H1 (cell line): ENCODE measurements at regions not wholly inside any gene's neighbourhood (a gene's known extent, or its start where the extent isn't known, plus 50 kb on each side); places are given as distances from the start of the nearest gene placed in this dataset.
A peak's percentile ranks its signal among the peaks of the same experiment; 100 is the strongest.

ENCODE experiments used
- CTCF ChIA-PET: fragments of 300-600 bp; sonication (Branson Sonifier 250); formaldehyde crosslinking; loops from one replicate; lab custom pipeline; 2021; ENCODE audit not compliant: partially characterized antibody; lab: Charles Lee
- POLR2A ChIA-PET: fragments of 300-600 bp; sonication (Branson Sonifier 250); formaldehyde crosslinking; loops from one replicate; lab custom pipeline; 2021; ENCODE audit warnings: inconsistent platforms; ENCODE audit not compliant: partially characterized antibody; lab: Charles Lee
- DNase-seq, 2 experiments: peaks; one replicate each; pipeline versions ENCODE4 v3.0.0 to v3.0.0-alpha.2; 2010 to 2022; ENCODE audit warnings: low spot score in 2 of 2, low read depth in 1 of 2, mixed read lengths in 1 of 2
- FAIRE-seq: peaks from 2 replicates; lab custom pipeline; 2011; peaks lifted over from hg19 to GRCh38; lab: Jason Lieb, UNC
- H2AFZ ChIP-seq: 2 replicates; pipeline ENCODE4 v1.8.1; 2012; ENCODE audit warnings: low read length, inconsistent platforms
- H2AK5ac ChIP-seq: 2 replicates; pipeline ENCODE4 v1.6.1; 2013; ENCODE audit warnings: low read depth, low read length
- H2BK120ac ChIP-seq: replicated peaks from 2 replicates; pipeline ENCODE3; 2013; ENCODE audit warnings: low read depth, low read length, inconsistent platforms
- H2BK12ac ChIP-seq: 2 replicates; pipeline ENCODE4 v1.6.1; 2013; ENCODE audit warnings: low read depth, low read length
- H2BK15ac ChIP-seq: 2 replicates; pipeline ENCODE4 v1.6.1; 2013; ENCODE audit warnings: low read length
- H2BK20ac ChIP-seq: 2 replicates; pipeline ENCODE4 v1.6.1; 2013; ENCODE audit warnings: low read length
- H2BK5ac ChIP-seq: 2 replicates; pipeline ENCODE4 v1.6.1; 2013; ENCODE audit warnings: low read depth, low read length
- H3K14ac ChIP-seq: 2 replicates; pipeline ENCODE4 v1.6.1; 2013; ENCODE audit warnings: inconsistent platforms; ENCODE audit not compliant: insufficient read length
- H3K18ac ChIP-seq: 2 replicates; pipeline ENCODE4 v1.6.1; 2013; ENCODE audit warnings: low read length; ENCODE audit errors: extremely low read depth
- H3K23ac ChIP-seq: 2 replicates; pipeline ENCODE4 v1.6.1; 2013; ENCODE audit warnings: inconsistent platforms; ENCODE audit not compliant: insufficient read length
- H3K23me2 ChIP-seq: 2 replicates; pipeline ENCODE4 v1.6.1; 2013; ENCODE audit warnings: low read depth, low read length
- H3K27ac ChIP-seq: 2 replicates; pipeline ENCODE4 v1.6.1; 2011; ENCODE audit warnings: low read depth, low read length, inconsistent platforms
- H3K27me3 ChIP-seq, 4 experiments: replicated peaks in 1 of 4; 1 replicate in 1 of 4; 2 replicates in 3 of 4; pipeline versions ENCODE4 v1.6.1 to v1.8.1; 2011 to 2013; ENCODE audit warnings: low read length in 3 of 4, mild to moderate bottlenecking in 3 of 4, inconsistent platforms in 2 of 4, mixed read lengths in 2 of 4, moderate library complexity in 1 of 4; ENCODE audit not compliant: control insufficient read depth in 3 of 4, insufficient read depth in 3 of 4; ENCODE audit errors: extremely low read depth in 1 of 4
- H3K36me3 ChIP-seq, 4 experiments: 2 replicates each; pipeline versions ENCODE4 v1.6.1 to v1.8.1; 2011 to 2013; ENCODE audit warnings: mild to moderate bottlenecking in 4 of 4, low read length in 3 of 4, moderate library complexity in 2 of 4, control low read depth in 1 of 4, inconsistent platforms in 1 of 4; ENCODE audit not compliant: insufficient read depth in 4 of 4, control insufficient read depth in 2 of 4
- H3K4ac ChIP-seq: replicated peaks from 2 replicates; pipeline ENCODE3; 2013; ENCODE audit warnings: low read length, low read depth, mixed read lengths, inconsistent platforms; ENCODE audit not compliant: insufficient read length
- H3K4me1 ChIP-seq, 4 experiments: replicated peaks in 1 of 4; 1 replicate in 1 of 4; 2 replicates in 3 of 4; pipeline versions ENCODE4 v1.6.1 to v1.8.1; 2011 to 2013; ENCODE audit warnings: low read length in 3 of 4, inconsistent platforms in 2 of 4, mixed read lengths in 1 of 4; ENCODE audit not compliant: insufficient read depth in 4 of 4, control insufficient read depth in 3 of 4
- H3K4me2 ChIP-seq, 2 experiments: 2 replicates each; pipeline versions ENCODE4 v1.6.1 to v1.8.1; 2011 to 2013; ENCODE audit warnings: low read depth in 2 of 2, low read length in 2 of 2, control low read depth in 1 of 2, inconsistent platforms in 1 of 2, mild to moderate bottlenecking in 1 of 2; ENCODE audit not compliant: insufficient read depth in 1 of 2
- H3K4me3 ChIP-seq, 4 experiments: fragments of 200-600, 300-600 bp in 1 of 4; sonication (generic), shearing (Covaris generic), sonication (Bioruptor Twin) in 1 of 4; 2 replicates each; pipeline versions ENCODE4 v1.5.1 to v1.8.1; 2011 to 2016; ENCODE audit warnings: low read length in 4 of 4, low read depth in 3 of 4, control low read depth in 2 of 4, inconsistent platforms in 2 of 4, mild to moderate bottlenecking in 2 of 4, mixed read lengths in 1 of 4, moderate library complexity in 1 of 4; ENCODE audit not compliant: insufficient read depth in 2 of 4; ENCODE audit errors: extremely low read depth in 1 of 4
- H3K56ac ChIP-seq: replicated peaks from 2 replicates; pipeline ENCODE3; 2013; ENCODE audit warnings: low read depth, mild to moderate bottlenecking, mixed read lengths, low read length, inconsistent platforms; ENCODE audit not compliant: insufficient read length
- H3K79me1 ChIP-seq: 2 replicates; pipeline ENCODE4 v1.6.1; 2013; ENCODE audit warnings: low read depth, low read length, control low read depth
- H3K79me2 ChIP-seq, 2 experiments: 2 replicates each; pipeline versions ENCODE4 v1.6.1 to v1.8.1; 2012 to 2013; ENCODE audit warnings: low read length in 2 of 2, mild to moderate bottlenecking in 2 of 2, inconsistent platforms in 1 of 2; ENCODE audit not compliant: insufficient read depth in 2 of 2, control insufficient read depth in 1 of 2
- H3K9ac ChIP-seq, 4 experiments: replicated peaks in 1 of 4; 1 replicate in 1 of 4; 2 replicates in 3 of 4; pipeline versions ENCODE4 v1.6.1 to v1.8.1; 2011 to 2013; ENCODE audit warnings: low read depth in 3 of 4, low read length in 3 of 4, control low read depth in 2 of 4, mild to moderate bottlenecking in 2 of 4, moderate library complexity in 2 of 4, inconsistent platforms in 1 of 4; ENCODE audit errors: extremely low read depth in 1 of 4
- H3K9me3 ChIP-seq, 2 experiments: 2 replicates each; pipeline versions ENCODE4 v1.6.1 to v1.8.1; 2012 to 2013; ENCODE audit warnings: mild to moderate bottlenecking in 2 of 2, moderate library complexity in 2 of 2, control low read depth in 1 of 2, inconsistent platforms in 1 of 2, low read depth in 1 of 2, low read length in 1 of 2, mixed read lengths in 1 of 2; ENCODE audit not compliant: insufficient read depth in 2 of 2
- H4K20me1 ChIP-seq, 2 experiments: replicated peaks in 1 of 2; 2 replicates each; pipeline versions ENCODE3 to v1.8.1; 2011 to 2013; ENCODE audit warnings: inconsistent platforms in 2 of 2, low read length in 2 of 2, mild to moderate bottlenecking in 1 of 2; ENCODE audit not compliant: insufficient read depth in 2 of 2, control insufficient read depth in 1 of 2
- H4K5ac ChIP-seq: 2 replicates; pipeline ENCODE4 v1.6.1; 2013; ENCODE audit warnings: low read length, low read depth, mixed read lengths, inconsistent platforms; ENCODE audit not compliant: insufficient read length
- H4K8ac ChIP-seq: 2 replicates; pipeline ENCODE4 v1.8.0; 2013; ENCODE audit warnings: mild to moderate bottlenecking, moderate library complexity, low read length, inconsistent platforms; ENCODE audit not compliant: insufficient read depth; ENCODE audit errors: extremely low read depth
- H4K91ac ChIP-seq: replicated peaks from 2 replicates; pipeline ENCODE3; 2013; ENCODE audit warnings: low read length, mixed read lengths, inconsistent platforms; ENCODE audit not compliant: insufficient read length
- BACH1 ChIP-seq: IDR thresholded peaks from 2 replicates; pipeline ENCODE4 v1.6.1; 2012; ENCODE audit warnings: low read length, improper control_type of control experiment
- CBX8 ChIP-seq: fragments of 300-800, 300-1000 bp; sonication (generic); IDR thresholded peaks from 2 replicates; pipeline ENCODE4 v1.7.1; 2016; ENCODE audit warnings: low read depth, low read length, borderline replicate concordance
- WGBS, 2 experiments: shearing (Covaris generic) in 1 of 2; methylation state at CpG; one replicate each; pipeline versions ENCODE4 v1.1.6 to v1.1.7; 2013 to 2015; ENCODE audit warnings: low lambda C conversion rate in 2 of 2, mixed read lengths in 2 of 2, inconsistent platforms in 1 of 2, low coverage in 1 of 2, missing lambda C conversion rate in 1 of 2; ENCODE audit not compliant: insufficient replicate concordance in 2 of 2, insufficient coverage in 1 of 2, insufficient read length in 1 of 2; ENCODE audit errors: extremely low coverage in 1 of 2, missing lambda C conversion rate in 1 of 2; 5-methylcytosine and 5-hydroxymethylcytosine counted together

DNA sequence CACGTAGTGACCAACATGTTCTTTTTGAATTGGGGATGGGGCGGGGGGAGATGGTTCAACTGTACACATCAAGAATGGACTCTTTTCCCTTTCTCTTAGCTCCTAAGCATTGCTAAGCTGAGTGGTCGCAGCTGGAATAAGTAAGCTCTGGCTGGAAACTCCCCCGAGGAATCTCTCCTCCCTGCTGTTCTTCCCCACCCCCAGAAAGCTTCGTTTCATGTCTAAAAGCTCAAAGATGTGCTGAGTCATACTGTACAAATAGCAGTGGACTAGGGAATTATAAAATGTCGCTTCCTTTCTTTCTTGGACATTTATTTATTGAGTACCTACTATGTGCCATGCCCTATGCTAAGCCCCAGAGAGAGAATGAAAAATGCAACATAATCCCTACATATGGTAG lies 191.1 kb upstream of the ADO start:
- no peak for DNase-seq
- no peak for TF ChIP-seq CBX8
- TF ChIP-seq BACH1: 0 out of 2 replicates have a peak, but pooled peaks have one; percentile 13
- no peak overlapping the region for H2BK12ac ChIP-seq
- H4K20me1 ChIP-seq: no peaks in the 10 kb centered on the region
- H2BK15ac ChIP-seq: no peak overlapping the region
- no peak overlapping the region for H2BK20ac ChIP-seq
- POLR2A ChIA-PET: no interaction called here
- no peak overlapping the region for H3K18ac ChIP-seq
- H3K4ac ChIP-seq: no peak overlapping the region
- CTCF ChIA-PET: interaction anchor here (0.7 to 8.5 kb wide), 7 partner anchors 10 to 546 kb away, joined by 3 to 94 read pairs (median 3); partner anchors contain the start of genes ADO and EGR2
- no peaks in the 10 kb centered on the region for H3K9me3 ChIP-seq
- H3K27ac ChIP-seq: no peak overlapping the region
- no peak overlapping the region for H4K8ac ChIP-seq
- H3K23ac ChIP-seq: no peak overlapping the region
- no peak overlapping the region for H2BK5ac ChIP-seq
- H3K56ac ChIP-seq: no peak overlapping the region
- no peak overlapping the region for H3K4me3 ChIP-seq
- no peak for FAIRE-seq
- H3K79me1 ChIP-seq: no peaks in the 10 kb centered on the region
- H3K27me3 ChIP-seq: no peaks in the 10 kb centered on the region; a peak in 1 of 7 replicates
- no peak overlapping the region for H2AK5ac ChIP-seq
- H3K9ac ChIP-seq: no peak overlapping the region
- H3K4me1 ChIP-seq: no peaks in the 10 kb centered on the region
- no peak overlapping the region for H3K4me2 ChIP-seq
- H3K23me2 ChIP-seq: no peaks in the 10 kb centered on the region; the same call in 1 of the 2 replicates
- WGBS, 2 experiments: 86% methylated on average over 6 of the region's 6 CpGs; no CpG with 5 or more reads in 1 of the 2 experiments
- H4K5ac ChIP-seq: no peak overlapping the region
- no peak overlapping the region for H4K91ac ChIP-seq
- no peaks in the 10 kb centered on the region for H3K36me3 ChIP-seq
- H3K14ac ChIP-seq: no peak overlapping the region
- H3K79me2 ChIP-seq: no peaks in the 10 kb centered on the region
- H2BK120ac ChIP-seq: no peak overlapping the region
- H2AFZ ChIP-seq: no peak overlapping the region
